Bronchial epithelial cell (primary cell): ENCODE measurements at regions not wholly inside any gene's neighbourhood (a gene's known extent, or its start where the extent isn't known, plus 50 kb on each side); places are given as distances from the start of the nearest gene placed in this dataset.

Experiments
- DNase-seq: peaks from one replicate; pipeline ENCODE4 v3.0.0-alpha.2; 2010; ENCODE audit warnings: low read depth
- FAIRE-seq: peaks from 2 replicates; lab custom pipeline; 2011; peaks lifted over from hg19 to GRCh38; lab: Jason Lieb, UNC
- H3K27me3 ChIP-seq: 2 replicates; pipeline ENCODE4 v1.5.1; 2011; ENCODE audit warnings: low read length; ENCODE audit not compliant: control insufficient read depth, insufficient read depth
- H3K36me3 ChIP-seq: 2 replicates; pipeline ENCODE4 v1.5.1; 2011; ENCODE audit warnings: low read length; ENCODE audit not compliant: control insufficient read depth, insufficient read depth
- H3K4me3 ChIP-seq: 2 replicates; pipeline ENCODE4 v1.5.1; 2011; ENCODE audit warnings: mild to moderate bottlenecking, low read depth, low read length, control low read depth
- CTCF ChIP-seq: IDR thresholded peaks from 2 replicates; pipeline ENCODE4 v1.5.1; 2011; ENCODE audit warnings: mild to moderate bottlenecking, moderate library complexity, low read length, control low read depth, inconsistent platforms; ENCODE audit not compliant: insufficient read depth, severe bottlenecking

GRCh38 chr16:79899716-79900115 is 299.2 kb upstream of the MAF start:
- TF ChIP-seq CTCF = no peak
- no peak for DNase-seq
- Histone ChIP-seq H3K27me3 (no peaks in the 10 kb centered on the region), H3K36me3 (no peaks in the 10 kb centered on the region), H3K4me3 (no peak overlapping the region)
- FAIRE-seq = no peak

- H3K27me3 ChIP-seq = no peaks in the 10 kb centered on the region
- no peak overlapping the region for H3K4me3 ChIP-seq
- no peak for FAIRE-seq
- H3K36me3 ChIP-seq = no peaks in the 10 kb centered on the region
- peak; percentile 37 for DNase-seq
- TF ChIP-seq CTCF = no peak
Observed at GRCh38 chr16:79899316-79899715, 298.8 kb upstream of the MAF start.

- H3K36me3 ChIP-seq = no peaks in the 10 kb centered on the region
- no peak overlapping the region for H3K4me3 ChIP-seq
- DNase-seq (no peak), FAIRE-seq (no peak)
- no peaks in the 10 kb centered on the region for H3K27me3 ChIP-seq
- TF ChIP-seq CTCF = no peak
Observed at GRCh38 chr16:79898703-79899102, 298.2 kb upstream of the MAF start.

- DNase-seq = no peak
- H3K36me3 ChIP-seq = no peaks in the 10 kb centered on the region
Observed at GRCh38 chr16:79897453-79898146, 297.1 kb upstream of the MAF start.

GRCh38 chr16:79897104-79897452 is 296.5 kb upstream of the MAF start:
- TF ChIP-seq CTCF = no peak
- FAIRE-seq (no peak), DNase-seq (no peak)
- H3K4me3 ChIP-seq = no peak overlapping the region
- no peaks in the 10 kb centered on the region for H3K36me3 ChIP-seq
- H3K27me3 ChIP-seq = no peaks in the 10 kb centered on the region

More at GRCh38 chr16:79897453-79898146, 297.1 kb upstream of the MAF start:
- Histone ChIP-seq H3K27me3 (no peaks in the 10 kb centered on the region), H3K4me3 (no peak overlapping the region)
- FAIRE-seq = peak; percentile 77
- no peak for TF ChIP-seq CTCF

- FAIRE-seq = no peak
- H3K4me3 ChIP-seq = no peak overlapping the region
- H3K27me3 ChIP-seq = no peaks in the 10 kb centered on the region
- no peak for TF ChIP-seq CTCF
- no peaks in the 10 kb centered on the region for H3K36me3 ChIP-seq
- no peak for DNase-seq
Observed at GRCh38 chr16:79895917-79896203, 295.3 kb upstream of the MAF start.
